ENCODE measurements at regions not wholly inside any gene's neighbourhood (a gene's known extent, or its start where the extent isn't known, plus 50 kb on each side); places are given as distances from the start of the nearest gene placed in this dataset.

DNA sequence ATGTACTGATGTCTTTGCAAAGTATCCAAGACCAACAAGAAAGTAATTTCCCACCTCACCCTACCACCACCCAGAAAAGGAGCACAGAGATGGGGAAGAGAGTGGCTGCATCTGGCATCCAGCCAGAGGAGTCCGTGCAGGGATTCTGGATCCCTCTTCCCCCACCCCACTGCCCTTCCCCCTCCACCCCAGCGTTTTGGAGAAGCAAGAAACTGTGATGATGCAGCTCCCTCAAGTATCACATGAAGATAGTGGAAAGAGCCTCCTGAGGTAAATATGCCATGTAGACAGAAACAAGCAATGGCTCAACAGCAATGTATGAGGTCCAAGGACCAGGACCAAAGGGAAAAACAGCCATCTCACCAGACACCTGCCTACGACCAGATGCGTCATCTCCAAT is 153.8 kb downstream of the DEPDC1B start:
- no peak overlapping the region for H3K27ac ChIP-seq (ENCODE audit: low read depth in 1 of 2, low read length in 2 of 2)
- no peaks in the 10 kb centered on the region for H3K27me3 ChIP-seq (ENCODE audit: control insufficient read depth in 1 of 2, insufficient read depth in 2 of 2, low read length in 2 of 2)
- no peaks in the 10 kb centered on the region for H3K4me1 ChIP-seq (ENCODE audit: insufficient read depth, low read length)
- no peak overlapping the region for H3K27ac Mint-ChIP-seq
- H3K36me3 ChIP-seq (ENCODE audit: insufficient read depth, low read length) = no peaks in the 10 kb centered on the region
- no peaks in the 10 kb centered on the region for H3K9me3 ChIP-seq (ENCODE audit: control insufficient read depth in 1 of 2, insufficient read depth in 1 of 2, low read length in 2 of 2)
- ATAC-seq (ENCODE audit: poor library complexity) (no peak), DNase-seq (no peak)
- no peaks in the 10 kb centered on the region for H3K9me3 Mint-ChIP-seq
- TF ChIP-seq, protein P1, sequence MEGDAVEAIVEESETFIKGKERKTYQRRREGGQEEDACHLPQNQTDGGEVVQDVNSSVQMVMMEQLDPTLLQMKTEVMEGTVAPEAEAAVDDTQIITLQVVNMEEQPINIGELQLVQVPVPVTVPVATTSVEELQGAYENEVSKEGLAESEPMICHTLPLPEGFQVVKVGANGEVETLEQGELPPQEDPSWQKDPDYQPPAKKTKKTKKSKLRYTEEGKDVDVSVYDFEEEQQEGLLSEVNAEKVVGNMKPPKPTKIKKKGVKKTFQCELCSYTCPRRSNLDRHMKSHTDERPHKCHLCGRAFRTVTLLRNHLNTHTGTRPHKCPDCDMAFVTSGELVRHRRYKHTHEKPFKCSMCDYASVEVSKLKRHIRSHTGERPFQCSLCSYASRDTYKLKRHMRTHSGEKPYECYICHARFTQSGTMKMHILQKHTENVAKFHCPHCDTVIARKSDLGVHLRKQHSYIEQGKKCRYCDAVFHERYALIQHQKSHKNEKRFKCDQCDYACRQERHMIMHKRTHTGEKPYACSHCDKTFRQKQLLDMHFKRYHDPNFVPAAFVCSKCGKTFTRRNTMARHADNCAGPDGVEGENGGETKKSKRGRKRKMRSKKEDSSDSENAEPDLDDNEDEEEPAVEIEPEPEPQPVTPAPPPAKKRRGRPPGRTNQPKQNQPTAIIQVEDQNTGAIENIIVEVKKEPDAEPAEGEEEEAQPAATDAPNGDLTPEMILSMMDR (IDR thresholded peaks at IDR 0.05) = no peak
- H3K4me1 Mint-ChIP-seq (ENCODE audit: low read depth) = no peaks in the 10 kb centered on the region
- no peak overlapping the region for H3K4me3 ChIP-seq (ENCODE audit: low read length)
- no peak overlapping the region for H3K4me3 Mint-ChIP-seq
- CTCF ChIA-PET = no interaction called here
- no peaks in the 10 kb centered on the region for H3K36me3 Mint-ChIP-seq (ENCODE audit: low read depth)
- POLR2A ChIA-PET = no interaction called here
- intact Hi-C loops (cut with DNase I, micrococcal nuclease) = no loop called here
- H3K27me3 Mint-ChIP-seq = peaks cover 4% of the 10 kb centered on the region

DNA sequence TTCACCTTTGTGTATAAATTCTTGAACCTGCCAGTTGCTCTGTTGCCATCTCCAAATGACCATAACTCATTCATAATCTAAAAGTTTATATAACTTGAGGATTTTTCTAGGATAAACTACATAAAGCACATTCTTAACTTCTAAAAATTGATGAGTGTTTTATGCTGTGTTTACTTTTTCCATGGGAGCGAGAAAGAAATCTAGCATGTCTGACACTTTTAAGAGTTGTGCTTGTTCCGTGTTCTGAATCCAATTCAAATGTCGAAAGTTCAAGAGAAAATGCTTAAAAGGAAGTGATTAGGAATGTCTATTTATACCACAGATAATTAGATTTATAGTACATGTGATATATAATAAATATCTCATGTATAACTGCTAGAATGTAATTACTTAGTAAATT is 154.4 kb downstream of the DEPDC1B start:
- Histone ChIP-seq H3K4me3 (ENCODE audit: low read length) (no peak overlapping the region), H3K9me3 (ENCODE audit: control insufficient read depth in 1 of 2, insufficient read depth in 1 of 2, low read length in 2 of 2) (no peaks in the 10 kb centered on the region), H3K27ac (ENCODE audit: low read depth in 1 of 2, low read length in 2 of 2) (no peak overlapping the region), H3K4me1 (ENCODE audit: insufficient read depth, low read length) (no peaks in the 10 kb centered on the region), H3K27me3 (ENCODE audit: control insufficient read depth in 1 of 2, insufficient read depth in 2 of 2, low read length in 2 of 2) (no peaks in the 10 kb centered on the region), H3K36me3 (ENCODE audit: insufficient read depth, low read length) (no peaks in the 10 kb centered on the region)
- ChIA-PET POLR2A (no interaction called here), CTCF (no interaction called here)
- Mint-ChIP-seq H3K4me1 (ENCODE audit: low read depth) (no peaks in the 10 kb centered on the region), H3K27ac (no peak overlapping the region), H3K4me3 (no peak overlapping the region), H3K27me3 (peaks cover 4% of the 10 kb centered on the region), H3K9me3 (no peaks in the 10 kb centered on the region), H3K36me3 (ENCODE audit: low read depth) (no peaks in the 10 kb centered on the region)
- TF ChIP-seq, protein P1 (IDR thresholded peaks at IDR 0.05) = no peak
- DNase-seq (no peak), ATAC-seq (ENCODE audit: poor library complexity) (no peak)
- intact Hi-C loops (cut with DNase I, micrococcal nuclease) = no loop called here

DNA sequence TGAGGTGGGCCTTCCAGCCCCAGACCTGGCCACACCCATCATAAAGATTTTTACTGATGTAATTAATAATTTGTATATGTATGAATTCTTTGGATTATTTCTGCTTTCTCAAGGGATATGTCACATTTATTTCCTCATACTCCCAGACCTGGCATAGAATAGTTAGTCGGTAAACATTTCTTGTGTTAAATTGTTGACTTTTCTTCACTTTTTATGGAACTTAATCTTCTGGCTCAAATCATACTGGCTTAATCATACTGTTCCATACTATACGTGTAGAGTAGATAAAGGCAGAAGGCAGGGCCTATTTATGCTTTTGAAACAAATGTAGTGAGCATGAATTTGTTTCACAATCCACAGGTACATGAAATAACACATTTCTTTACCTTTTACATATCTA is 155.8 kb downstream of the DEPDC1B start:
- H3K4me1 ChIP-seq (ENCODE audit: insufficient read depth, low read length) = no peaks in the 10 kb centered on the region
- H3K27ac ChIP-seq (ENCODE audit: low read depth in 1 of 2, low read length in 2 of 2) = no peak overlapping the region
- CTCF ChIA-PET = no interaction called here
- no peak for ATAC-seq (ENCODE audit: poor library complexity)
- H3K4me1 Mint-ChIP-seq (ENCODE audit: low read depth) = peaks cover 4% of the 10 kb centered on the region
- no peaks in the 10 kb centered on the region for H3K9me3 ChIP-seq (ENCODE audit: control insufficient read depth in 1 of 2, insufficient read depth in 1 of 2, low read length in 2 of 2)
- no peak overlapping the region for H3K27ac Mint-ChIP-seq
- POLR2A ChIA-PET = no interaction called here
- peaks cover 8% of the 10 kb centered on the region for H3K27me3 Mint-ChIP-seq
- H3K36me3 ChIP-seq (ENCODE audit: insufficient read depth, low read length) = no peaks in the 10 kb centered on the region
- H3K27me3 ChIP-seq (ENCODE audit: control insufficient read depth in 1 of 2, insufficient read depth in 2 of 2, low read length in 2 of 2) = no peaks in the 10 kb centered on the region
- H3K9me3 Mint-ChIP-seq = no peaks in the 10 kb centered on the region
- no peak overlapping the region for H3K4me3 Mint-ChIP-seq
- TF ChIP-seq, protein P1 (IDR thresholded peaks at IDR 0.05) = no peak
- H3K4me3 ChIP-seq (ENCODE audit: low read length) = no peak overlapping the region
- intact Hi-C loops (cut with DNase I, micrococcal nuclease) = no loop called here
- DNase-seq = no peak
- no peaks in the 10 kb centered on the region for H3K36me3 Mint-ChIP-seq (ENCODE audit: low read depth)
